Fibroblast of mammary gland (primary cell): ENCODE measurements at regions not wholly inside any gene's neighbourhood (a gene's known extent, or its start where the extent isn't known, plus 50 kb on each side); places are given as distances from the start of the nearest gene placed in this dataset.

Experiments
- DNase-seq: peaks from one replicate; pipeline ENCODE4 v3.0.0-alpha.2; 2010; ENCODE audit warnings: low read depth
- H3K4me3 ChIP-seq: 2 replicates; pipeline ENCODE4 v1.5.1; 2011; ENCODE audit warnings: low read depth, mild to moderate bottlenecking, low read length, moderate library complexity; ENCODE audit not compliant: control insufficient read depth
- CTCF ChIP-seq: conservative IDR thresholded peaks from 2 replicates; pipeline ENCODE4 v1.5.1; 2011; ENCODE audit warnings: low read depth, low read length, inconsistent platforms; ENCODE audit not compliant: control insufficient read depth, insufficient read depth

GRCh38 chr13:47594833-47595232 is 406.2 kb downstream of the SUCLA2 start:
- peak; percentile 38 for DNase-seq
- H3K4me3 ChIP-seq, result no peak overlapping the region
- TF ChIP-seq CTCF, result peak; percentile 26

- H3K4me3 ChIP-seq, result no peak overlapping the region
- no peak for TF ChIP-seq CTCF
- DNase-seq, result no peak
Measured at GRCh38 chr13:47592256-47592655, 408.8 kb downstream of the SUCLA2 start.

- TF ChIP-seq CTCF, result peak; percentile 29
- no peak for DNase-seq
- no peak overlapping the region for H3K4me3 ChIP-seq
Measured at GRCh38 chr13:47588676-47589075, 412.4 kb downstream of the SUCLA2 start.

- no peak overlapping the region for H3K4me3 ChIP-seq
- no peak for TF ChIP-seq CTCF
- no peak for DNase-seq
Measured at GRCh38 chr13:47572375-47572774, 428.7 kb downstream of the SUCLA2 start.

- H3K4me3 ChIP-seq, result no peak overlapping the region
- TF ChIP-seq CTCF, result no peak
- no peak for DNase-seq
Measured at GRCh38 chr13:47564041-47564440, 437.0 kb downstream of the SUCLA2 start.

- H3K4me3 ChIP-seq, result no peak overlapping the region
- no peak for TF ChIP-seq CTCF
- no peak for DNase-seq
Measured at GRCh38 chr13:47556703-47557102, 444.4 kb downstream of the SUCLA2 start.

- no peak overlapping the region for H3K4me3 ChIP-seq
- TF ChIP-seq CTCF, result no peak
- no peak for DNase-seq
Measured at GRCh38 chr13:47555235-47555634, 445.8 kb downstream of the SUCLA2 start.
